GM23338 (cell line): ENCODE measurements at regions not wholly inside any gene's neighbourhood (a gene's known extent, or its start where the extent isn't known, plus 50 kb on each side); places are given as distances from the start of the nearest gene placed in this dataset.

Experiments
- CREB1 ChIP-seq: fragments of 250-450 bp; sonication (Bioruptor Pico); IDR thresholded peaks from 2 replicates; pipeline ENCODE4 v1.5.0; 2020; ENCODE audit warnings: low read depth, mild to moderate bottlenecking, moderate library complexity
- CTCF ChIP-seq, 2 experiments: fragments of 200-600 bp in 1 of 2; sonication (generic) in 1 of 2; conservative IDR thresholded peaks; 2 replicates each; pipeline versions ENCODE4 v1.5.1 to v1.6.1; 2016 to 2017; ENCODE audit warnings: antibody characterized with exemption in 2 of 2, low read depth in 2 of 2, mild to moderate bottlenecking in 2 of 2, moderate library complexity in 1 of 2
- ETS1 ChIP-seq: IDR thresholded peaks from 2 replicates; pipeline ENCODE4 v1.6.1; 2016; ENCODE audit warnings: antibody characterized with exemption
- EZH2 ChIP-seq: fragments of 200-600 bp; sonication (generic); IDR thresholded peaks from one replicate; pipeline ENCODE4 v1.8.0; 2017; ENCODE audit warnings: antibody characterized with exemption, mild to moderate bottlenecking, low read depth; ENCODE audit not compliant: unreplicated experiment
- EZH2phosphoT487 ChIP-seq: fragments of 200-600 bp; sonication (generic); IDR thresholded peaks from one replicate; pipeline ENCODE4 v1.8.1; 2018; ENCODE audit warnings: antibody characterized with exemption; ENCODE audit not compliant: unreplicated experiment
- JUNB ChIP-seq: IDR thresholded peaks from one replicate; pipeline ENCODE4 v1.6.1; 2016; ENCODE audit warnings: antibody characterized with exemption; ENCODE audit not compliant: unreplicated experiment
- NANOG ChIP-seq: IDR thresholded peaks from 2 replicates; pipeline ENCODE4 v1.6.1; 2016; ENCODE audit warnings: antibody characterized with exemption, borderline replicate concordance
- POLR2AphosphoS5 ChIP-seq: IDR thresholded peaks from 2 replicates; pipeline ENCODE4 v1.6.1; 2016; ENCODE audit warnings: antibody characterized with exemption, low read depth
- REST ChIP-seq: IDR thresholded peaks from one replicate; pipeline ENCODE4 v1.6.1; 2018; ENCODE audit warnings: antibody characterized with exemption; ENCODE audit not compliant: unreplicated experiment
- STAT1 ChIP-seq: IDR thresholded peaks from one replicate; pipeline ENCODE4 v1.6.1; 2016; ENCODE audit warnings: antibody characterized with exemption; ENCODE audit not compliant: unreplicated experiment
- ZNF114 ChIP-seq: fragments of 250-450 bp; sonication (Bioruptor Pico); IDR thresholded peaks from 2 replicates; pipeline ENCODE4 v1.5.0; 2020; ENCODE audit warnings: mild to moderate bottlenecking, moderate library complexity
- ZNF331 ChIP-seq: fragments of 250-450 bp; sonication (Bioruptor Pico); IDR thresholded peaks from 2 replicates; pipeline ENCODE4 v1.5.0; 2020; ENCODE audit warnings: low read depth, mild to moderate bottlenecking, moderate library complexity
- ZNF462 ChIP-seq: fragments of 250-450 bp; sonication (Bioruptor Pico); IDR thresholded peaks from 2 replicates; pipeline ENCODE4 v1.5.0; 2020; ENCODE audit warnings: mild to moderate bottlenecking, moderate library complexity

GRCh38 chr5:98540056-98540455 is 233.4 kb upstream of the RGMB start:
- TF ChIP-seq EZH2 (no peak), REST (no peak), CTCF (conservative IDR thresholded peaks at IDR 0.05; ENCODE audit: low read depth in 2 of 2) (no peak), POLR2AphosphoS5 (no peak), CREB1 (CRISPR knock-in tag) (no peak), ETS1 (no peak), EZH2phosphoT487 (no peak), STAT1 (no peak), NANOG (no peak), JUNB (no peak), ZNF331 (no peak), ZNF462 (CRISPR knock-in tag) (no peak), ZNF114 (CRISPR knock-in tag) (no peak)
